WTC11 (cell line): ENCODE measurements at regions not wholly inside any gene's neighbourhood (a gene's known extent, or its start where the extent isn't known, plus 50 kb on each side); places are given as distances from the start of the nearest gene placed in this dataset.

Experiments
- CREB1 ChIP-seq: sonication (generic); formaldehyde crosslinking; IDR thresholded peaks from 2 replicates; pipeline ENCODE4 v1.8.0; 2023; ENCODE audit warnings: mild to moderate bottlenecking, missing genetic modification reagents
- NFE2L1 ChIP-seq: sonication (generic); formaldehyde crosslinking; IDR thresholded peaks from 2 replicates; pipeline ENCODE4 v1.8.1; 2023; ENCODE audit warnings: missing genetic modification reagents
- SMAD3 ChIP-seq: sonication (generic); formaldehyde crosslinking; IDR thresholded peaks from 2 replicates; pipeline ENCODE4 v1.8.0; 2022; ENCODE audit warnings: missing genetic modification reagents, mild to moderate bottlenecking, borderline replicate concordance
- ZNF232 ChIP-seq: sonication (generic); formaldehyde crosslinking; IDR thresholded peaks from 2 replicates; pipeline ENCODE4 v1.8.0; 2022; ENCODE audit warnings: mild to moderate bottlenecking, missing genetic modification reagents
- ZNF416 ChIP-seq: fragments of 250-450 bp; sonication (Bioruptor Pico); IDR thresholded peaks from 2 replicates; pipeline ENCODE4 v1.9.0; 2021; ENCODE audit warnings: mild to moderate bottlenecking, inconsistent platforms
- TF ChIP-seq, protein P1 (sequence below): sonication (generic); formaldehyde crosslinking; IDR thresholded peaks from 2 replicates; pipeline ENCODE4 v1.8.0; 2023; ENCODE audit warnings: missing genetic modification reagents

DNA sequence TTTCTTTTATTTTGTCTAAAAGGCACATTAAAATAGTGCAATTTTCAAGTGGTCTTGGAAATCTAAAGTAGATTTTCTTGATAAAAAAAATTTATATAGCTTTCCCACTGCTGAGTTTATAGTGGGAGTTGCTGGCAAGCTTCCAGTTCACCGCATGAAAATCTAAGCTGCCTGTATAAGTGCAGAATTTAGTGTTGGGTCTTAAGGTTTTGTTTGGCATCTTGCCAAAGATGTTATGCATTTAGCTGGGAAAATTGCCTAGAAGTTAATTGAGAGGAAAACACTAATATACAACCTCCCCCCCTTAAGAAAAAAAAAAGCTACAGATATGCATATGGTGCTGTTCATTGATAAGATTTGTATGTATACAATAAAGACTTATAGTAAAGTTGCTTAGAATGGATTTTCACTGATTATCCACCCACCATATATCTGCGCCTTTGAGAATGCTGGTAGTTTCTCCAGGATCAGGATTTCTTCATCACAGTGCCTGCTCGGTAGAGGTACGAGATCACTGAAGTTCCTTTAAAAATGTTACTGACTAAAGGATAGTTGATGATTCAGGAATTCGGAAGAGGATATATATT is 803.2 kb upstream of the POU3F3 start:
- TF ChIP-seq ZNF416 (CRISPR knock-in tag) = no peak
- no peak for TF ChIP-seq ZNF232 (CRISPR knock-in tag)
- TF ChIP-seq SMAD3 (CRISPR knock-in tag) = no peak
- TF ChIP-seq, protein P1, sequence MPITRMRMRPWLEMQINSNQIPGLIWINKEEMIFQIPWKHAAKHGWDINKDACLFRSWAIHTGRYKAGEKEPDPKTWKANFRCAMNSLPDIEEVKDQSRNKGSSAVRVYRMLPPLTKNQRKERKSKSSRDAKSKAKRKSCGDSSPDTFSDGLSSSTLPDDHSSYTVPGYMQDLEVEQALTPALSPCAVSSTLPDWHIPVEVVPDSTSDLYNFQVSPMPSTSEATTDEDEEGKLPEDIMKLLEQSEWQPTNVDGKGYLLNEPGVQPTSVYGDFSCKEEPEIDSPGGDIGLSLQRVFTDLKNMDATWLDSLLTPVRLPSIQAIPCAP (CRISPR knock-in tag) = no peak
- no peak for TF ChIP-seq NFE2L1 (CRISPR knock-in tag)
- no peak for TF ChIP-seq CREB1 (CRISPR knock-in tag)
